NCI-H510A (cell line): ENCODE measurements at regions not wholly inside any gene's neighbourhood (a gene's known extent, or its start where the extent isn't known, plus 50 kb on each side); places are given as distances from the start of the nearest gene placed in this dataset.
"Not testable (repeated sequence)": the region's sequence is repeated elsewhere in the genome, so short reads cannot be mapped to it uniquely, and the experiment has no call there.

Experiments
- DNase-seq: peaks from one replicate; lab custom pipeline; 2025; lab: John Stamatoyannopoulos, UW

DNA sequence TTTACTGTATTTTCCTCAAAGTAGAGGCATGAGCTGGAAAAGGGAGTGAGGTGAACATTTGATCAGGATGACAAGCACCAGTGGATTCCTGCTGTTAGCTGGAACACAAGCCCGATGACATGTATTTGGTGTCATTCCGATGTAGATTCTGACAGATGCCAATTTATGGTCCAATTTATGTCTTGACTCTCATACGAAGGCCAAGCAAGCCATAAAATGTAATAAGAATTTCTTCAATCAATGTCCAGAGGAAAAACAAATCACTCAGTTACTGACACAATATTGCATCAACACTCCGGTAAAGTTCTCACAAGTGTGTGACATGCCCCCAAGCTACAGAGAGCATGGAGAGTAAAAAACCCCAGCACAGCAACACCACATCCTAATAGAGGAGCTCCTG is 138.3 kb upstream of the ZNF521 start:
- DNase-seq, result no peak

DNA sequence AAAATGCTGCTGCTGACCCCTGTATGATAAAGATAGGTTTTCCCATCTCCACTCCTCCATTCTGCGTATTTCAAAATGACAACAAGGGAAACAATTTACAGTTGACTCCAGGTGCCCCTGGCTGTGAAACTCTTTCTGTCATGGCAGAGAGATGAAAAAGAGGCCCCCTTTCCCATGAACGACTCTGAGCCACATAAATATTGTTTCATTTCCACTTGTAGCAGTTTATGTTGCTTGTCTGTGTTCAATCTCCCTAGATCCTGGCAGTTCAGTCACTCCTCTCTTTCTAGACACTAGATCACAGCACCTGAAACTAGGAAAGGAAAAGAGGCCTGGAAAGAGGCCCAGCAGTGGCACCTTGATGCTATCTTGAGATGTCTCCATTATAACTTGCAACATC is 121.0 kb upstream of the ZNF521 start:
- DNase-seq, result no peak

DNA sequence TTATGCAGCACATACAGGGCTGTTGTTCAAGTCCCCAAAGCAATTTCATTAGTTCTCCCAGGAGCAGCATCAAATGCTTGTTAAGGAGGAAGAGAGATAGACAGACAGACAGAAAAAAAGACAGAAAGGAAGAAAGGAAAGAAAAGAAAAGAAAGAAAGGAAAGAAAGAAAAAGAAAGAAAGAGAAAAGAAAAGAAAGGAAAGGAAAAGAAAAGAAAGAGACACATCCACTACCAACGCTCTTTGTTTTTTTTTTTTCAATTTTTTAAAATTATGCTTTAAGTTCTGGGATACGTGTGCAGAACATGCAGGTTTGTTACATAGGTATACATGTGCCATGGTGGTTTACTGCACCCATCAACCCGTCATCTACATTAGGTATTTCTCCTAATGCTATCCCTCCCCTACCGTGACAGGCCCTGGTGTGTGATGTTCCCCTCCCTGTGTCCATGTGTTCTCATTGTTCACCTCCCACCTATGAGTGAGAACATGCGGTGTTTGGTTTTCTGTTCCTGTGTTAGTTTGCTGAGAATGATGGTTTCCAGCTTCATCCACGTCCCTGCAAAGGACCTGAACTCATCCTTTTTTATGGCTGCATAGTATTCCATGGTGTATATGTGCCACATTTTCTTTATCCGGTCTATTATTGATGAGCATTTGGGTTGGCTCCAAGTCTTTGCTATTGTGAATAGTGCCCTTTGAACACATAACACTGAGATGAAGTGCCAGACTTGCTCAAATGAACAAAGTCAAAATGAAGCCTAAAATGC is 119.0 kb upstream of the ZNF521 start:
- not testable (repeated sequence) for DNase-seq

DNA sequence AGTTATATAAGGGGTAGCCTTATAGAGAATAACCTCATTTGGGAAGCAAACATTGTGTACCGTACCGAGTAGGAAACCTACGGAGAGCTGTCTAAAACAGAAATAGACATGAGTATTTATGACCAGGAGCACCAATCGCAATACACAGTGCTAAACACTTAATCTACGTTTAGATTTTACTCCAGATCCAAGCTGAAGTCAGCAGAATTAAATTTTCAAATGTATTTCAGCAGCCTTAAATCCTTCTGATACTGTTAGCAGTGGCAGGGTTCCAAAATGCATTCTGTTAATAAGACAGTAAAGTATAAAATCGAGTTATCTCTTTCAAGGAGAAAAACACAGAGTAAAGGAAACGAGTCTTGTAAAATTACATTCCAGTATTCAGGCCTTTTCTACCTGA is 118.1 kb upstream of the ZNF521 start:
- no peak for DNase-seq

DNA sequence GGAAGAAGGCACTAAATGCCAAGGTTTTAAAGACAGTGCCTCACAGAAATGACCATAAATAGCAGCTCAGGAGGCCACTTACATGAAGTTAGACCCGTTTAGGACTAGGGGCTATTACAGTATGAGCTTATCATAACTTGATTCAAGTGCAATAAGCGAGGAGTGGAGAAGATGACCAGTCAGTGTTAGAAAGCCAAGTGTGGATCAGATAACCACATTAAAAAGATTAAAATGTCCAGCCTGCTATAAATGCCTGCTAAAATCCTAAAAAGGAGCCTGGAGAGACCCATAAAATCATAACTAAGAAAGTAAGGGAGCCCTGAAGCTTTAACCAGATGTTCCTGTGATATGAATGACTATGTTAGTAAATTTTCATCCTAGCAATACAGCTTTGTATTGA is 117.5 kb upstream of the ZNF521 start:
- DNase-seq, result no peak

GRCh38 chr18:25467226-25467987 is 115.4 kb upstream of the ZNF521 start:
- no peak for DNase-seq

- no peak for DNase-seq
These were observed 113.3 kb upstream of the ZNF521 start for GRCh38 chr18:25465152-25465732.

- no peak for DNase-seq
These were observed 112.3 kb upstream of the ZNF521 start for GRCh38 chr18:25464227-25464626.

DNA sequence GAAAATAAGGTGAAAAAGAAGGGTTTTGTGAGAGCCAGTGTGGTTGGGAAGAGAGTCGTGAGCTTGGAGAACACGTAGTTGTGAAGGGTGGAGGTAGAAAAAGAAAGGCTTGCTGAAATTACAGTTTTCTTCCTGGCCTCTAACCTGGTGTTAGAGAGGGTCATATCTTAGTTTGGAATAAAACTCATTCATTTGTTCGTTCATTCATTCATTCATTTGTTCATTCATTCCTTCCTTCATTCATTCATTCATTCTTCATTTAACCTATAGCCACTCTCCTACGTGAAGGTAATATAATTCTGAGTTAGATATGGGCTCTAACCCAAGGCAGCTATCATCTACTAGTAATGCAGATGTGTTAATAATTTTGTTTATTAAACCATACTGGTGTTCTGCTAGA is 111.8 kb upstream of the ZNF521 start:
- no peak for DNase-seq

DNA sequence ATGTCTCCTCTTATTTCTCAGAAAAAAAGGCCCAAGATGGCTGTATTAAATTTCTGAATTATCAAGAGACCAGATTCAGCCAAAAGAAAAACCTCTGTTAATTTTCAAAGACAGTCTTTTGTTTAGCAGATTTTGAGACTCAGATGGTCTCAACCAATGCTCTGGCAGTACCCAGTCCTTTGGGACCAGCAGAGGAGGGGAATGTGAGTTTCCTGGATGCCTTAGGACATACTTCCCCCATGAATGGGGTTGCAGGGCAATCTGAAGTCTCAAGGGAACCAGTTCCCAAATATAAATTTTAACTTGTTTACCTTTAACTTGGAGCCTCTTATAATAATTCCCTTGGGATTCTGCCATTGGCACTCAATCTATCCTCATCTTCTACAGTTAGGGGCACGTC is 107.8 kb upstream of the ZNF521 start:
- no peak for DNase-seq

- no peak for DNase-seq
These were observed 105.6 kb upstream of the ZNF521 start for GRCh38 chr18:25457601-25458000.

DNA sequence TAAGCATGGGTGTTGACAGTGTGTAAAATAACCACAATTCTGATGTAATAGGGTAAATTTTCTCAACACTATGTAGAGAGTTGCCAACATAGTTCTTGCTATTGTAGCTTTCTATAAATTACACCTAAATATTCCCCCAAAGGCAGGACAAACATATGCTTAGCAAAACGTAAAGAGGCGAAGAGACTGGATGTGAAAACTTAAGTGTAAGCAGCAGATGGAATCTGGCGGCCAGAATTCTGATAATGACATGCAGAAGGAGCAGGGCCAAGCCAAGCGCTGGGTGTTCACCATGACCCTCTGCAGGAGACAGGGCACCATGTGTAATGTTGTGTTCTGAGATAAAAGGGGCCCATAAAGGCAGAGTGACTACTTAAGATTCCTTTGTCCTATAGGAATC is 105.2 kb upstream of the ZNF521 start:
- no peak for DNase-seq

DNA sequence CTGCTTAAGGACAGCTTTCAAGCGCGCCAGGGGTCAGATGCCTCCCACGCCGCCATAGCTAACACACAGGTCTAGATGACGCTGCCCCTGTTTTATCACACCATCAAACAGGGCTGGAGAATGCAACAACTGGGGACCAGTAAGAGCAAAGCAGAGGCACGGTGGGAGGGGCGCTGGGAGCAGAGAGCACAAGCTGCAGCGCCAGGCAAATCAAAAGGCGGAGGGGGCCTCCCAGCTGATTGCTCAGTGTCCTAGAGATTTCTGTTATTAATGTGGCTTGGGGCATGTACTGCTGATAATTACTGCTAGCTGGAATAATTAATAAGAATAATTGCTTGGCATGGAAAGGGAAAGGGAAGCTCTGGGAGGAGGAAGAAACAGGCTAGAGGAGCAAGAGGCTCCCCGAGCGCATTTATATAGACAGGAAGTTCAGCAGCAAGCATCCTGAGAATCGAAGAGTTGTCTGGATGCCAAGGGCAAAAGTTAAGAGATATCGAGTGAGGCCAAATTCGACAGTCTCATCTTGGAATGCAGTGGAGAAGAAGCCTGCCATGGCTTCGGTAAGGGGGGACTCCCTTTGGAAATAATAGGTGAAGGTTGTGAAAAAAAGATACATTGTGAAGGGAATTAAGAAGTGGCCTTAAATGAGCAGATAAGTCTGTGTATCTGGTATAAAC is 104.5 kb upstream of the ZNF521 start:
- no peak for DNase-seq

GRCh38 chr18:25455646-25456045 is 103.7 kb upstream of the ZNF521 start:
- no peak for DNase-seq

- DNase-seq, result no peak
These were observed 103.2 kb upstream of the ZNF521 start for GRCh38 chr18:25455159-25455558.

GRCh38 chr18:25454730-25455129 is 102.8 kb upstream of the ZNF521 start:
- no peak for DNase-seq

- no peak for DNase-seq
These were observed 102.3 kb upstream of the ZNF521 start for GRCh38 chr18:25454270-25454659.

DNA sequence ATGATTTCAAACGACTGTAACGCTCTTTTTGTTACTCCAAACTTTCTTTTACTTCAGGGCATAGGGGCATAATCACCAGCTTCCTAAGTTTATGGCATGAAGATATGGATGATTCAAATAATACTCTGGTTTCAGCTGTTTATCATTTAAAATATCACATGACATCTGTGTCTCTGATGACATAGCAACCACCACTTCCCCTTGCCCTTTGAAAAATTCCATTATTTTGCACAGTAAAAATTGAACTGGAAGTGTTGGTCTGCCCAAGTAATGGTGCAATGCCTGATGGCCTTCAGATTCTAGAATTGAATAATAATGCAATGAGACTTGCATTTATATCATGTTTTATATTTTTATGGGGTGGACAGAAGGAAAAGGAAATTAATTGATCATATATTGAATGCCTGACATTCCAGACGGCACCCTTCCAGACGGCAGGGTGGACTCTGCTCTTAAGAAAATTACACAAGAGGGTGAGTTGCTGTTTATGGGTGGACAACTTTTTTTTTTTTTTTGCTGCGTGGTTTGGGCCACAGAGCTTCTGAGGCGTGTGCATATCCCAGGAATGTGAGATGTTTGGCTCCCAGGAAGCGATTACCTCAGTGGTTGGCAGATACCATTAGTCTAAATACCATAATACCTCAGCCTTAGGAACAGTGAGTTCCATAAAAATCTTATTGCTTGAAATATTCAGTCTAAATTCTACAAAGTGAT is 101.7 kb upstream of the ZNF521 start:
- no peak for DNase-seq

- no peak for DNase-seq
These were observed 99.2 kb upstream of the ZNF521 start for GRCh38 chr18:25451077-25451658.

- no peak for DNase-seq
These were observed 97.1 kb upstream of the ZNF521 start for GRCh38 chr18:25449046-25449445.

DNA sequence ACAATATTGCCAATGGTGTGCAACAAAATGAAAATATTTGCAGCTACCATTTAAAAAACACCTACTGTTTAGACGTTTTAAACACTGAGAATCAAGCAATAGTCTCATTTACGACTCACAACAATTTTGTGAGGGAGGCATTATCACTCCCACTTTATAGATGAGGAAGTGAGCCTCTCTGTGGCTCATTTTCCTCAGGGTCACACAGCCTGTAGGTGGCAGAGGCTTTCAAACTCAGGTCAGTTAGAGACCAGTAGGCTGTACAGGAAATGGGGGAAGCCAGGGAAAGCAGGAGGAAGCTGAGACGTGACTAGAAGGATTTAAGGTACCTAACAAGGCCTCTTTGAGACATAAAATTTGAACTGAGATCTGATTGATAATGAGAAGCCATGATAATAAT is 95.0 kb upstream of the ZNF521 start:
- no peak for DNase-seq

GRCh38 chr18:25445430-25445829 is 93.5 kb upstream of the ZNF521 start:
- no peak for DNase-seq
